ENCODE measurements at regions not wholly inside any gene's neighbourhood (a gene's known extent, or its start where the extent isn't known, plus 50 kb on each side); places are given as distances from the start of the nearest gene placed in this dataset.

- no peak for DNase-seq
Observed at GRCh38 chr13:74084375-74084935, 49.7 kb downstream of the KLF12 start.

- no peak for DNase-seq
Observed at GRCh38 chr13:74082741-74083160, 51.5 kb downstream of the KLF12 start.

GRCh38 chr13:74080762-74081161 is 53.4 kb downstream of the KLF12 start:
- DNase-seq: no peak

- no peak for DNase-seq
Observed at GRCh38 chr13:74077792-74078191, 56.4 kb downstream of the KLF12 start.

GRCh38 chr13:74077375-74077774 is 56.8 kb downstream of the KLF12 start:
- DNase-seq: no peak

- DNase-seq: no peak
Observed at GRCh38 chr13:74074723-74075122, 59.5 kb downstream of the KLF12 start.

- DNase-seq: no peak
Observed at GRCh38 chr13:74073274-74073673, 60.9 kb downstream of the KLF12 start.

- no peak for DNase-seq
Observed at GRCh38 chr13:74070513-74070912, 63.7 kb downstream of the KLF12 start.

GRCh38 chr13:74070065-74070464 is 64.1 kb downstream of the KLF12 start:
- no peak for DNase-seq

- no peak for DNase-seq
Observed at GRCh38 chr13:74068471-74068870, 65.7 kb downstream of the KLF12 start.

GRCh38 chr13:74067818-74068217 is 66.4 kb downstream of the KLF12 start:
- DNase-seq: no peak

- DNase-seq: no peak
Observed at GRCh38 chr13:74066937-74067336, 67.3 kb downstream of the KLF12 start.

GRCh38 chr13:74064805-74065312 is 69.3 kb downstream of the KLF12 start:
- no peak for DNase-seq

GRCh38 chr13:74063533-74064100 is 70.6 kb downstream of the KLF12 start:
- no peak for DNase-seq

GRCh38 chr13:74062933-74063332 is 71.3 kb downstream of the KLF12 start:
- no peak for DNase-seq

- DNase-seq: no peak
Observed at GRCh38 chr13:74061926-74062595, 72.1 kb downstream of the KLF12 start.

- no peak for DNase-seq
Observed at GRCh38 chr13:74056801-74057542, 77.2 kb downstream of the KLF12 start.

- no peak for DNase-seq
Observed at GRCh38 chr13:74052402-74052928, 81.7 kb downstream of the KLF12 start.

- DNase-seq: no peak
Observed at GRCh38 chr13:74048756-74049155, 85.4 kb downstream of the KLF12 start.

- no peak for DNase-seq
Observed at GRCh38 chr13:74047931-74048600, 86.1 kb downstream of the KLF12 start.

GRCh38 chr13:74046431-74046830 is 87.8 kb downstream of the KLF12 start:
- DNase-seq: no peak

GRCh38 chr13:74045583-74045982 is 88.6 kb downstream of the KLF12 start:
- no peak for DNase-seq

GRCh38 chr13:74043237-74043636 is 91.0 kb downstream of the KLF12 start:
- no peak for DNase-seq

All from DMS79 (cell line).